Keratinocyte (primary cell): ENCODE measurements at regions not wholly inside any gene's neighbourhood (a gene's known extent, or its start where the extent isn't known, plus 50 kb on each side); places are given as distances from the start of the nearest gene placed in this dataset.

Experiments
- DNase-seq: peaks from one replicate; pipeline ENCODE4 v3.0.0-alpha.2; 2011; ENCODE audit warnings: low read depth, missing footprints, low spot score
- FAIRE-seq: peaks from 2 replicates; lab custom pipeline; 2011; peaks lifted over from hg19 to GRCh38; lab: Jason Lieb, UNC
- H2AFZ ChIP-seq: 2 replicates; pipeline ENCODE4 v1.6.0; 2012; ENCODE audit warnings: low read length, control low read depth, inconsistent platforms; ENCODE audit not compliant: control insufficient read depth
- H3K27ac ChIP-seq: 2 replicates; pipeline ENCODE4 v1.5.1; 2011; ENCODE audit warnings: low read length; ENCODE audit not compliant: control insufficient read depth, insufficient read depth
- H3K27me3 ChIP-seq: 3 replicates; pipeline ENCODE4 v1.6.0; 2011; ENCODE audit warnings: low read length; ENCODE audit not compliant: control insufficient read depth, insufficient read depth; ENCODE audit errors: extremely low read depth
- H3K36me3 ChIP-seq, 2 experiments: 2 replicates in 1 of 2; 3 replicates in 1 of 2; pipeline ENCODE4 v1.5.1; 2011; ENCODE audit warnings: low read length in 2 of 2, mild to moderate bottlenecking in 1 of 2; ENCODE audit not compliant: control insufficient read depth in 2 of 2, insufficient read depth in 2 of 2; ENCODE audit errors: extremely low read depth in 1 of 2
- H3K4me1 ChIP-seq: 3 replicates; pipeline ENCODE4 v1.5.1; 2011; ENCODE audit warnings: low read length; ENCODE audit not compliant: control insufficient read depth, insufficient read depth; ENCODE audit errors: extremely low read depth
- H3K4me2 ChIP-seq: 3 replicates; pipeline ENCODE4 v1.6.0; 2011; ENCODE audit warnings: low read depth, low read length; ENCODE audit not compliant: control insufficient read depth, insufficient read depth; ENCODE audit errors: extremely low read depth
- H3K4me3 ChIP-seq, 3 experiments: fragments of 200-600 bp in 1 of 3; sonication (generic) in 1 of 3; 2 replicates in 2 of 3; 3 replicates in 1 of 3; pipeline ENCODE4 v1.5.1; 2011 to 2016; ENCODE audit warnings: low read length in 3 of 3, mild to moderate bottlenecking in 3 of 3, control low read depth in 2 of 3, inconsistent platforms in 1 of 3, low read depth in 1 of 3, mixed read lengths in 1 of 3, mixed run types in 1 of 3, moderate library complexity in 1 of 3; ENCODE audit not compliant: control insufficient read depth in 2 of 3, insufficient read depth in 2 of 3; ENCODE audit errors: extremely low read depth in 1 of 3
- H3K79me2 ChIP-seq: 2 replicates; pipeline ENCODE4 v1.6.0; 2012; ENCODE audit warnings: low read length; ENCODE audit not compliant: control insufficient read depth, insufficient read depth
- H3K9ac ChIP-seq: 3 replicates; pipeline ENCODE4 v1.6.0; 2011; ENCODE audit warnings: low read length; ENCODE audit not compliant: control insufficient read depth, insufficient read depth; ENCODE audit errors: extremely low read depth
- H3K9me1 ChIP-seq: 3 replicates; pipeline ENCODE4 v1.6.0; 2011; ENCODE audit warnings: low read length; ENCODE audit not compliant: control insufficient read depth, insufficient read depth; ENCODE audit errors: extremely low read depth
- H3K9me3 ChIP-seq: 2 replicates; pipeline ENCODE4 v1.5.1; 2012; ENCODE audit warnings: low read depth, low read length; ENCODE audit not compliant: control insufficient read depth
- H4K20me1 ChIP-seq: 3 replicates; pipeline ENCODE4 v1.6.0; 2011; ENCODE audit warnings: low read length; ENCODE audit not compliant: control insufficient read depth, insufficient read depth; ENCODE audit errors: extremely low read depth
- EZH2 ChIP-seq: IDR thresholded peaks from one replicate; pipeline ENCODE4 v1.6.1; 2012; ENCODE audit warnings: inconsistent platforms, mild to moderate bottlenecking, low read length, moderate library complexity
- dilution Hi-C: fragments of 300-500 bp; cut with MboI; formaldehyde crosslinking; loops from one replicate; pipeline ENCODE4 v1.7.0; 2020; ENCODE audit warnings: low sequenced_read_pairs; ENCODE audit not compliant: extremely low pct_ligation_motif_present
- TF ChIP-seq, protein P1 (sequence below), 3 experiments: IDR thresholded peaks in 1 of 3; conservative IDR thresholded peaks in 1 of 3; optimal IDR thresholded peaks in 1 of 3; 2 replicates in 2 of 3; 3 replicates in 1 of 3; pipeline versions ENCODE3 to v1.5.1; 2011; ENCODE audit warnings: low read length in 3 of 3, mild to moderate bottlenecking in 3 of 3, moderate library complexity in 2 of 3, control low read depth in 1 of 3, inconsistent platforms in 1 of 3; ENCODE audit not compliant: insufficient read depth in 2 of 3; ENCODE audit errors: extremely low read depth in 1 of 3

GRCh38 chr21:39073063-39073462, 110.2 kb downstream of the PSMG1 start:
- H3K9me3 ChIP-seq, result no peaks in the 10 kb centered on the region
- DNase-seq, result no peak
- H3K27ac ChIP-seq, result no peak overlapping the region
- H3K9ac ChIP-seq, result no peak overlapping the region
- FAIRE-seq, result no peak
- H2AFZ ChIP-seq, result no peak overlapping the region
- H3K4me3 ChIP-seq, result no peak overlapping the region
- H3K27me3 ChIP-seq, result no peaks in the 10 kb centered on the region
- no peaks in the 10 kb centered on the region for H3K9me1 ChIP-seq
- dilution Hi-C loops, result no loop called here
- H3K79me2 ChIP-seq, result no peaks in the 10 kb centered on the region
- no peaks in the 10 kb centered on the region for H3K36me3 ChIP-seq
- no peaks in the 10 kb centered on the region for H4K20me1 ChIP-seq
- no peak for TF ChIP-seq EZH2
- TF ChIP-seq, protein P1, sequence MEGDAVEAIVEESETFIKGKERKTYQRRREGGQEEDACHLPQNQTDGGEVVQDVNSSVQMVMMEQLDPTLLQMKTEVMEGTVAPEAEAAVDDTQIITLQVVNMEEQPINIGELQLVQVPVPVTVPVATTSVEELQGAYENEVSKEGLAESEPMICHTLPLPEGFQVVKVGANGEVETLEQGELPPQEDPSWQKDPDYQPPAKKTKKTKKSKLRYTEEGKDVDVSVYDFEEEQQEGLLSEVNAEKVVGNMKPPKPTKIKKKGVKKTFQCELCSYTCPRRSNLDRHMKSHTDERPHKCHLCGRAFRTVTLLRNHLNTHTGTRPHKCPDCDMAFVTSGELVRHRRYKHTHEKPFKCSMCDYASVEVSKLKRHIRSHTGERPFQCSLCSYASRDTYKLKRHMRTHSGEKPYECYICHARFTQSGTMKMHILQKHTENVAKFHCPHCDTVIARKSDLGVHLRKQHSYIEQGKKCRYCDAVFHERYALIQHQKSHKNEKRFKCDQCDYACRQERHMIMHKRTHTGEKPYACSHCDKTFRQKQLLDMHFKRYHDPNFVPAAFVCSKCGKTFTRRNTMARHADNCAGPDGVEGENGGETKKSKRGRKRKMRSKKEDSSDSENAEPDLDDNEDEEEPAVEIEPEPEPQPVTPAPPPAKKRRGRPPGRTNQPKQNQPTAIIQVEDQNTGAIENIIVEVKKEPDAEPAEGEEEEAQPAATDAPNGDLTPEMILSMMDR (optimal IDR thresholded peaks at IDR 0.05 in 1 of 3, IDR thresholded peaks at IDR 0.05 in 1 of 3, conservative IDR thresholded peaks at IDR 0.05 in 1 of 3; ENCODE audit: extremely low read depth in 1 of 3, insufficient read depth in 2 of 3, low read length in 3 of 3), result no peak
- H3K4me1 ChIP-seq, result no peaks in the 10 kb centered on the region
- H3K4me2 ChIP-seq, result no peak overlapping the region

DNA sequence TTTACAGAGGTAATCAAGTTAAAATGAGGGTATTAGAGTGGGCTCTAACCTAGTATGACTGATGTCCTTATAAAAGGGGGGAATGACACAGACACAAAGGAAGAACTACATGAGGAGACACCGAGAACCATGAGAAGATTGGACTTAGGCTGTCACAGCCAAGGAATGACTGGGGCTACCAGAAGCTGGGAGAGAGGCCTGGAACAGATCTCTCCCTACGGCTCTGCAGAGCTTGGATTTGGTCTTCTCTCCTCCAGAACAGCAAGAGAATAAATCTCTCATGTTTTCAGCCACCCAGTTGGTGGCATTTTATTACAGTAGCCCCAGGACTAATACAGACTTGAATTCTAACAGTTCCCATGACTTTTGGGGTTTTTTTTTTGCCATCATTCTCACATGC, 110.8 kb downstream of the PSMG1 start:
- no peak overlapping the region for H3K27ac ChIP-seq
- TF ChIP-seq, protein P1 (optimal IDR thresholded peaks at IDR 0.05 in 1 of 3, IDR thresholded peaks at IDR 0.05 in 1 of 3, conservative IDR thresholded peaks at IDR 0.05 in 1 of 3; ENCODE audit: extremely low read depth in 1 of 3, insufficient read depth in 2 of 3, low read length in 3 of 3), result no peak
- no peak for TF ChIP-seq EZH2
- dilution Hi-C loops, result no loop called here
- H2AFZ ChIP-seq, result no peak overlapping the region
- H3K9me3 ChIP-seq, result no peaks in the 10 kb centered on the region
- FAIRE-seq, result no peak
- H3K9ac ChIP-seq, result no peak overlapping the region
- H3K4me3 ChIP-seq, result no peak overlapping the region
- DNase-seq, result no peak
- H3K9me1 ChIP-seq, result no peaks in the 10 kb centered on the region
- H3K4me1 ChIP-seq, result no peaks in the 10 kb centered on the region
- no peaks in the 10 kb centered on the region for H3K79me2 ChIP-seq
- no peaks in the 10 kb centered on the region for H4K20me1 ChIP-seq
- no peak overlapping the region for H3K4me2 ChIP-seq
- no peaks in the 10 kb centered on the region for H3K27me3 ChIP-seq
- no peaks in the 10 kb centered on the region for H3K36me3 ChIP-seq
